ENCODE measurements at regions not wholly inside any gene's neighbourhood (a gene's known extent, or its start where the extent isn't known, plus 50 kb on each side); places are given as distances from the start of the nearest gene placed in this dataset.
"Not testable (repeated sequence)": the region's sequence is repeated elsewhere in the genome, so short reads cannot be mapped to it uniquely, and the experiment has no call there.

DNA sequence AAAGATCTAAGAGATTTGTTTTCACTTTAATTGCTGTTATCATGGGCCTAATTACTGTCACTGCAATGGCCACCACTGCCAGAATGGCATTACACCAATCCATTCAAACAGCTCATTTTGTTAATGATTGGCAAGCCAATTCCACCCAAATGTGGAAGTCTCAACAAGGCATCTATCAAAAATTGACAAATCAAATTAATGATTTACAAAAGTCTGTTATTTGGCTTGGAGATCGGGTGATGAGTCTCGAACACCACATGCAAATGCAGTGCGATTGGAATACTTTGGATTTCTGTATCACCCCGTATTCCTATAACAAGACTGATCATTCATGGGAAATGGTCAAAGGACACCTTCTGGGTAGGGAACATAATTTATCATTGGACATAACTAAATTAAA is 568.7 kb upstream of the PTGER4 start:
- TF ChIP-seq SP1 (IDR thresholded peaks at IDR 0.05); ARNT (IDR thresholded peaks at IDR 0.05); L3MBTL2 (conservative IDR thresholded peaks at IDR 0.05); NFRKB (IDR thresholded peaks at IDR 0.05): not testable (repeated sequence)
